CD4-positive, alpha-beta T cell (primary cell): ENCODE measurements at regions not wholly inside any gene's neighbourhood (a gene's known extent, or its start where the extent isn't known, plus 50 kb on each side); places are given as distances from the start of the nearest gene placed in this dataset.

Experiments
- ATAC-seq: fragments of 200-7000 bp; cut with Tn5 transposase; one replicate; pipeline ENCODE4 v1.10.0; 2022; ENCODE audit warnings: mild to moderate bottlenecking; ENCODE audit not compliant: poor library complexity
- CTCF ChIA-PET: fragments of 350-600 bp; sonication (Branson Sonifier 250); formaldehyde crosslinking; loops from one replicate; lab custom pipeline; 2021; ENCODE audit warnings: antibody characterized with exemption, inconsistent platforms; lab: Charles Lee
- POLR2A ChIA-PET: fragments of 350-600 bp; sonication (Branson Sonifier 250); formaldehyde crosslinking; loops from one replicate; lab custom pipeline; 2021; ENCODE audit warnings: antibody characterized with exemption, inconsistent platforms; lab: Charles Lee
- DNase-seq, 14 experiments: peaks; one replicate each; pipeline ENCODE4 v3.0.0-alpha.2; 2013 to 2020; ENCODE audit warnings: mixed read lengths in 2 of 14
- H3K27ac ChIP-seq, 2 donors: one replicate each; pipeline versions ENCODE4 v1.5.1 to v1.7.0; 2013; ENCODE audit warnings: low read length in 2 of 2, low read depth in 1 of 2, mild to moderate bottlenecking in 1 of 2
- H3K27me3 ChIP-seq, 2 experiments: 1 replicate in 1 of 2; 2 replicates in 1 of 2; pipeline versions ENCODE4 v1.6.1 to v1.7.0; 2013; ENCODE audit warnings: low read length in 2 of 2, control low read depth in 1 of 2, mild to moderate bottlenecking in 1 of 2, moderate library complexity in 1 of 2; ENCODE audit not compliant: insufficient read depth in 2 of 2, control insufficient read depth in 1 of 2
- H3K36me3 ChIP-seq: one replicate; pipeline ENCODE4 v1.6.1; 2013; ENCODE audit warnings: low read length, control low read depth; ENCODE audit not compliant: insufficient read depth
- H3K4me1 ChIP-seq: one replicate; pipeline ENCODE4 v1.6.1; 2013; ENCODE audit warnings: low read length, control low read depth; ENCODE audit not compliant: insufficient read depth
- H3K4me3 ChIP-seq: one replicate; pipeline ENCODE4 v1.5.1; 2013; ENCODE audit warnings: mild to moderate bottlenecking, low read length, moderate library complexity
- H3K9me3 ChIP-seq, 2 experiments: 1 replicate in 1 of 2; 2 replicates in 1 of 2; pipeline versions ENCODE4 v1.6.1 to v1.7.0; 2013; ENCODE audit warnings: low read length in 2 of 2, mild to moderate bottlenecking in 2 of 2, control low read depth in 1 of 2, moderate library complexity in 1 of 2; ENCODE audit not compliant: control insufficient read depth in 1 of 2, insufficient read depth in 1 of 2
- H3K27ac Mint-ChIP-seq: one replicate; pipeline ENCODE4 v1.8.0; 2020; ENCODE audit warnings: mixed read lengths
- H3K27me3 Mint-ChIP-seq: one replicate; pipeline ENCODE4 v1.8.0; 2021; ENCODE audit warnings: mixed read lengths
- H3K36me3 Mint-ChIP-seq: one replicate; pipeline ENCODE4 v1.8.0; 2021; ENCODE audit warnings: low read depth, mixed read lengths
- H3K4me1 Mint-ChIP-seq: one replicate; pipeline ENCODE4 v1.8.0; 2021; ENCODE audit warnings: low read depth, mixed read lengths
- H3K4me3 Mint-ChIP-seq: one replicate; pipeline ENCODE4 v1.8.0; 2020; ENCODE audit warnings: mild to moderate bottlenecking, mixed read lengths
- H3K9me3 Mint-ChIP-seq: one replicate; pipeline ENCODE4 v1.8.0; 2020; ENCODE audit warnings: mixed read lengths
- CTCF ChIP-seq: fragments of 200-600 bp; IDR thresholded peaks from one replicate; pipeline ENCODE4 v1.8.0; 2022; ENCODE audit warnings: antibody characterized with exemption, mild to moderate bottlenecking
- intact Hi-C, 2 experiments: fragments of 100-400 bp; cut with DNase I in 1 of 2; cut with micrococcal nuclease in 1 of 2; formaldehyde crosslinking; loops; one replicate each; pipeline versions ENCODE4 v1.15.1 to v1.9.0; 2023 to 2025; cut with DNase I, micrococcal nuclease

GRCh38 chr10:20970708-20971107, 73.6 kb upstream of the NEBL start:
- no peak overlapping the region for H3K27ac Mint-ChIP-seq
- H3K36me3 ChIP-seq: no peaks in the 10 kb centered on the region
- ChIA-PET CTCF (no interaction called here), POLR2A (no interaction called here)
- H3K4me3 Mint-ChIP-seq: no peak overlapping the region
- no peaks in the 10 kb centered on the region for H3K4me1 ChIP-seq
- no peak for ATAC-seq
- H3K9me3 Mint-ChIP-seq: peaks cover 2% of the 10 kb centered on the region
- H3K27ac ChIP-seq: no peak overlapping the region
- peaks cover 0 to under 1% of the 10 kb centered on the region in 2 experiments for H3K9me3 ChIP-seq
- intact Hi-C loops: no loop called here
- TF ChIP-seq CTCF: no peak
- no peak overlapping the region for H3K4me3 ChIP-seq
- no peak for DNase-seq
- no peaks in the 10 kb centered on the region for H3K4me1 Mint-ChIP-seq
- no peaks in the 10 kb centered on the region for H3K36me3 Mint-ChIP-seq
- H3K27me3 ChIP-seq: no peaks in the 10 kb centered on the region
- H3K27me3 Mint-ChIP-seq: no peaks in the 10 kb centered on the region

GRCh38 chr10:20970044-20970443, 72.9 kb upstream of the NEBL start:
- H3K4me1 Mint-ChIP-seq: no peaks in the 10 kb centered on the region
- no peaks in the 10 kb centered on the region for H3K36me3 Mint-ChIP-seq
- TF ChIP-seq CTCF: no peak
- peaks cover 0 to 5% of the 10 kb centered on the region in 2 experiments for H3K9me3 ChIP-seq
- no peak overlapping the region for H3K27ac Mint-ChIP-seq
- ATAC-seq (no peak), DNase-seq (no peak)
- intact Hi-C loops: no loop called here
- H3K9me3 Mint-ChIP-seq: peaks cover 2% of the 10 kb centered on the region
- H3K27me3 Mint-ChIP-seq: no peaks in the 10 kb centered on the region
- ChIA-PET CTCF (no interaction called here), POLR2A (interaction anchor here (0.6 kb wide), 1 partner anchor 311 kb away, joined by 4 read pairs; no protein-coding TSS in a partner anchor)
- H3K36me3 ChIP-seq: no peaks in the 10 kb centered on the region
- H3K4me3 Mint-ChIP-seq: no peak overlapping the region
- no peaks in the 10 kb centered on the region for H3K27me3 ChIP-seq
- no peaks in the 10 kb centered on the region for H3K4me1 ChIP-seq
- no peak overlapping the region for H3K4me3 ChIP-seq
- no peak overlapping the region for H3K27ac ChIP-seq

GRCh38 chr10:20966426-20966825, 69.3 kb upstream of the NEBL start:
- ChIA-PET CTCF (no interaction called here), POLR2A (no interaction called here)
- Histone ChIP-seq H3K9me3 (peaks cover 0 to 5% of the 10 kb centered on the region in 2 experiments), H3K4me1 (no peaks in the 10 kb centered on the region), H3K27me3 (no peaks in the 10 kb centered on the region), H3K4me3 (no peak overlapping the region), H3K36me3 (no peaks in the 10 kb centered on the region), H3K27ac (no peak overlapping the region)
- ATAC-seq: no peak
- H3K4me1 Mint-ChIP-seq: no peaks in the 10 kb centered on the region
- H3K27me3 Mint-ChIP-seq: no peaks in the 10 kb centered on the region
- H3K9me3 Mint-ChIP-seq: peaks cover 2% of the 10 kb centered on the region
- intact Hi-C loops: no loop called here
- H3K4me3 Mint-ChIP-seq: no peak overlapping the region
- TF ChIP-seq CTCF: no peak
- no peaks in the 10 kb centered on the region for H3K36me3 Mint-ChIP-seq
- no peak for DNase-seq
- no peak overlapping the region for H3K27ac Mint-ChIP-seq
